H9 (cell line): ENCODE measurements at regions not wholly inside any gene's neighbourhood (a gene's known extent, or its start where the extent isn't known, plus 50 kb on each side); places are given as distances from the start of the nearest gene placed in this dataset.

Experiments
- DNase-seq: peaks from one replicate; pipeline ENCODE4 v3.0.0-alpha.2; 2017
- H2AFZ ChIP-seq: one replicate; pipeline ENCODE4 v1.6.1; 2013; ENCODE audit warnings: mild to moderate bottlenecking, low read length, control low read depth, moderate library complexity
- H2AK5ac ChIP-seq: 2 replicates; pipeline ENCODE4 v1.6.1; 2013; ENCODE audit warnings: low read length, control low read depth, mixed read lengths; ENCODE audit not compliant: insufficient read length
- H2BK120ac ChIP-seq: one replicate; pipeline ENCODE4 v1.6.1; 2013; ENCODE audit warnings: low read depth, mild to moderate bottlenecking, low read length, control low read depth, inconsistent platforms; ENCODE audit not compliant: poor library complexity, severe bottlenecking
- H2BK12ac ChIP-seq: 2 replicates; pipeline ENCODE4 v1.6.1; 2013; ENCODE audit warnings: low read length, control low read depth, mixed read lengths, low read depth; ENCODE audit not compliant: insufficient read length
- H2BK15ac ChIP-seq: 2 replicates; pipeline ENCODE4 v1.6.1; 2013; ENCODE audit warnings: low read depth, low read length, control low read depth
- H2BK20ac ChIP-seq: one replicate; pipeline ENCODE4 v1.6.1; 2013; ENCODE audit warnings: low read depth, mild to moderate bottlenecking, low read length, control low read depth, inconsistent platforms; ENCODE audit not compliant: poor library complexity, severe bottlenecking
- H2BK5ac ChIP-seq: 2 replicates; pipeline ENCODE4 v1.6.1; 2013; ENCODE audit warnings: low read length, control low read depth, mixed read lengths; ENCODE audit not compliant: insufficient read length
- H3K14ac ChIP-seq: 2 replicates; pipeline ENCODE4 v1.6.1; 2013; ENCODE audit warnings: low read length, control low read depth; ENCODE audit not compliant: insufficient read depth
- H3K18ac ChIP-seq: 2 replicates; pipeline ENCODE4 v1.6.1; 2013; ENCODE audit warnings: low read depth, mild to moderate bottlenecking, mixed read lengths, low read length, control low read depth; ENCODE audit not compliant: insufficient read length
- H3K23ac ChIP-seq: 2 replicates; pipeline ENCODE4 v1.6.1; 2013; ENCODE audit warnings: low read length, control low read depth, mixed read lengths, low read depth; ENCODE audit not compliant: insufficient read length
- H3K23me2 ChIP-seq: 2 replicates; pipeline ENCODE4 v1.6.1; 2013; ENCODE audit warnings: low read depth, mild to moderate bottlenecking, mixed read lengths, low read length, control low read depth; ENCODE audit not compliant: insufficient read length, poor library complexity, severe bottlenecking
- H3K27ac ChIP-seq: 2 replicates; pipeline ENCODE4 v1.5.1; 2013; ENCODE audit warnings: low read length, control low read depth, mixed read lengths, low read depth; ENCODE audit not compliant: insufficient read length
- H3K27me3 ChIP-seq: 2 replicates; pipeline ENCODE4 v1.6.1; 2013; ENCODE audit warnings: low read length, control low read depth, inconsistent platforms; ENCODE audit not compliant: insufficient read depth
- H3K4ac ChIP-seq: 2 replicates; pipeline ENCODE4 v1.6.1; 2013; ENCODE audit warnings: low read depth, mild to moderate bottlenecking, control low read depth, inconsistent platforms, low read length, moderate library complexity
- H3K4me1 ChIP-seq: 2 replicates; pipeline ENCODE4 v1.6.1; 2013; ENCODE audit warnings: low read length, control low read depth, inconsistent platforms; ENCODE audit not compliant: insufficient read depth
- H3K4me2 ChIP-seq: 2 replicates; pipeline ENCODE4 v1.6.1; 2013; ENCODE audit warnings: low read length, control low read depth, mixed read lengths; ENCODE audit not compliant: insufficient read length, insufficient read depth
- H3K56ac ChIP-seq: 2 replicates; pipeline ENCODE4 v1.6.1; 2013; ENCODE audit warnings: low read depth, mild to moderate bottlenecking, mixed read lengths, low read length, control low read depth; ENCODE audit not compliant: insufficient read length
- H3K79me1 ChIP-seq: 2 replicates; pipeline ENCODE4 v1.6.1; 2013; ENCODE audit warnings: low read depth, mild to moderate bottlenecking, moderate library complexity, low read length, control low read depth, inconsistent platforms; ENCODE audit not compliant: insufficient read depth, poor library complexity, severe bottlenecking
- H3K79me2 ChIP-seq: 2 replicates; pipeline ENCODE4 v1.6.1; 2013; ENCODE audit warnings: low read length, control low read depth, inconsistent platforms; ENCODE audit not compliant: insufficient read depth
- H3K9ac ChIP-seq: 2 replicates; pipeline ENCODE4 v1.6.1; 2013; ENCODE audit warnings: low read length, control low read depth, mixed read lengths; ENCODE audit not compliant: insufficient read length; ENCODE audit errors: extremely low read depth
- H3K9me3 ChIP-seq: one replicate; pipeline ENCODE4 v1.6.1; 2013; ENCODE audit warnings: low read depth, low read length, inconsistent platforms; ENCODE audit not compliant: control insufficient read depth
- H3T11ph ChIP-seq: one replicate; pipeline ENCODE4 v1.6.1; 2013; ENCODE audit warnings: mild to moderate bottlenecking, low read length, control low read depth, inconsistent platforms
- H4K20me1 ChIP-seq: one replicate; pipeline ENCODE4 v1.6.1; 2013; ENCODE audit not compliant: control insufficient read depth, insufficient read length, insufficient read depth
- H4K5ac ChIP-seq: 2 replicates; pipeline ENCODE4 v1.6.1; 2013; ENCODE audit warnings: low read depth, mild to moderate bottlenecking, mixed read lengths, low read length, control low read depth; ENCODE audit not compliant: insufficient read length
- H4K8ac ChIP-seq: replicated peaks from 2 replicates; pipeline ENCODE4 v1.6.1; 2013; ENCODE audit warnings: low read length, control low read depth, mixed read lengths, low read depth; ENCODE audit not compliant: insufficient read length
- H4K91ac ChIP-seq: 2 replicates; pipeline ENCODE4 v1.6.1; 2013; ENCODE audit warnings: low read depth, mild to moderate bottlenecking, moderate library complexity, mixed read lengths, low read length, control low read depth; ENCODE audit not compliant: insufficient read length
- H3K27ac Mint-ChIP-seq, 3 experiments: 2 replicates in 2 of 3; 3 replicates in 1 of 3; pipeline ENCODE4 v1.8.0; 2020 to 2021; ENCODE audit warnings: mixed read lengths in 3 of 3, mild to moderate bottlenecking in 1 of 3, moderate library complexity in 1 of 3
- H3K27me3 Mint-ChIP-seq: 2 replicates; pipeline ENCODE4 v1.8.0; 2021; ENCODE audit warnings: low read depth, mild to moderate bottlenecking, moderate library complexity, mixed read lengths
- H3K36me3 Mint-ChIP-seq, 3 experiments: 2 replicates in 2 of 3; 3 replicates in 1 of 3; pipeline ENCODE4 v1.8.0; 2020 to 2021; ENCODE audit warnings: low read depth in 3 of 3, mixed read lengths in 3 of 3; ENCODE audit not compliant: insufficient read depth in 1 of 3
- H3K4me1 Mint-ChIP-seq, 2 experiments: 2 replicates each; pipeline ENCODE4 v1.8.0; 2020; ENCODE audit warnings: mixed read lengths in 2 of 2
- H3K4me3 Mint-ChIP-seq, 2 experiments: 2 replicates in 1 of 2; 3 replicates in 1 of 2; pipeline ENCODE4 v1.8.0; 2020 to 2021; ENCODE audit warnings: mild to moderate bottlenecking in 2 of 2, mixed read lengths in 2 of 2, moderate library complexity in 1 of 2
- H3K9me3 Mint-ChIP-seq, 2 experiments: 2 replicates in 1 of 2; 3 replicates in 1 of 2; pipeline ENCODE4 v1.8.0; 2020; ENCODE audit warnings: mild to moderate bottlenecking in 2 of 2, mixed read lengths in 2 of 2, moderate library complexity in 1 of 2
- WGBS: extraction: QIAGEN DNeasy Blood & Tissue Kit; methylation state at CpG from one replicate; pipeline ENCODE4 v1.1.7; 2013; ENCODE audit warnings: missing lambda C conversion rate, low lambda C conversion rate, mixed read lengths; ENCODE audit not compliant: insufficient read length; ENCODE audit errors: extremely low coverage; 5-methylcytosine and 5-hydroxymethylcytosine counted together
- TF ChIP-seq, protein P1 (sequence below): fragments of 200-600 bp; sonication (generic); conservative IDR thresholded peaks from 3 replicates; pipeline ENCODE4 v1.8.0; 2021; ENCODE audit warnings: antibody characterized with exemption, mild to moderate bottlenecking

DNA sequence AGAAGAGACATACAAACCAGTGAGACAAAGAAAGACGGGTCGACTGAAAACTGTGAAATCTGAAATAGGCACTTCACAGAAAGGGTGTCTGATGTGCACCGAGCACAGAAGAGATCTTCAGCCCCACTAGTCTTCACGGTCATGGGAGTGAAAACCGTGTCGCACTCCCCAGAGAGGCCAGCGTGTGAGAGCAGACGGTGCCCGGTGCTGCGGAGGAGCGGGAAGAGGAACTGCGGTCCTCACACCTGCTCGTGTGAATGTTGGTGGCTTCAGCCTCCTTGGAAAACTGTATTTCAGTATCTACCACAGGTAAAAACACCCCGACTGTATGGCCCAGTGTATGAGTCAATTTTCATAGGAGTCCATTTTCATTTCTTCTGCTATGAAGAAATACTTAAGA lies 382.9 kb downstream of the BRD1 start:
- H3K27ac Mint-ChIP-seq: no peak overlapping the region
- H3K4me3 Mint-ChIP-seq: no peak overlapping the region
- Histone ChIP-seq H2BK20ac (no peak overlapping the region), H2BK5ac (no peak overlapping the region), H3K23me2 (no peaks in the 10 kb centered on the region), H3K27me3 (peaks cover 6% of the 10 kb centered on the region; the same call in 1 of the 2 replicates), H3K56ac (no peak overlapping the region), H3K4ac (no peak overlapping the region), H2AK5ac (no peak overlapping the region), H3K79me2 (no peaks in the 10 kb centered on the region), H3K27ac (no peak overlapping the region), H2BK12ac (no peak overlapping the region), H4K8ac (no peak overlapping the region), H3K79me1 (no peaks in the 10 kb centered on the region), H3K9me3 (no peaks in the 10 kb centered on the region), H3K9ac (no peak overlapping the region), H4K20me1 (no peaks in the 10 kb centered on the region), H4K91ac (no peak overlapping the region), H3K14ac (no peak overlapping the region), H4K5ac (no peak overlapping the region), H3K23ac (no peak overlapping the region), H2AFZ (no peak overlapping the region), H2BK15ac (no peak overlapping the region), H3T11ph (no peak overlapping the region), H3K4me1 (no peaks in the 10 kb centered on the region), H3K4me2 (no peak overlapping the region), H3K18ac (no peak overlapping the region), H2BK120ac (no peak overlapping the region)
- peaks cover 0 to 3% of the 10 kb centered on the region in 2 experiments; a peak in 2 of 5 replicates for H3K9me3 Mint-ChIP-seq
- DNase-seq: no peak
- no peaks in the 10 kb centered on the region for H3K36me3 Mint-ChIP-seq
- TF ChIP-seq, protein P1, sequence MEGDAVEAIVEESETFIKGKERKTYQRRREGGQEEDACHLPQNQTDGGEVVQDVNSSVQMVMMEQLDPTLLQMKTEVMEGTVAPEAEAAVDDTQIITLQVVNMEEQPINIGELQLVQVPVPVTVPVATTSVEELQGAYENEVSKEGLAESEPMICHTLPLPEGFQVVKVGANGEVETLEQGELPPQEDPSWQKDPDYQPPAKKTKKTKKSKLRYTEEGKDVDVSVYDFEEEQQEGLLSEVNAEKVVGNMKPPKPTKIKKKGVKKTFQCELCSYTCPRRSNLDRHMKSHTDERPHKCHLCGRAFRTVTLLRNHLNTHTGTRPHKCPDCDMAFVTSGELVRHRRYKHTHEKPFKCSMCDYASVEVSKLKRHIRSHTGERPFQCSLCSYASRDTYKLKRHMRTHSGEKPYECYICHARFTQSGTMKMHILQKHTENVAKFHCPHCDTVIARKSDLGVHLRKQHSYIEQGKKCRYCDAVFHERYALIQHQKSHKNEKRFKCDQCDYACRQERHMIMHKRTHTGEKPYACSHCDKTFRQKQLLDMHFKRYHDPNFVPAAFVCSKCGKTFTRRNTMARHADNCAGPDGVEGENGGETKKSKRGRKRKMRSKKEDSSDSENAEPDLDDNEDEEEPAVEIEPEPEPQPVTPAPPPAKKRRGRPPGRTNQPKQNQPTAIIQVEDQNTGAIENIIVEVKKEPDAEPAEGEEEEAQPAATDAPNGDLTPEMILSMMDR: no peak
- peaks cover 39% of the 10 kb centered on the region for H3K27me3 Mint-ChIP-seq
- peaks cover 18 to 19% of the 10 kb centered on the region in 2 experiments for H3K4me1 Mint-ChIP-seq
- no CpG with 5 or more reads among the region's 14 CpGs for WGBS
